HEK293 (cell line): ENCODE measurements at regions not wholly inside any gene's neighbourhood (a gene's known extent, or its start where the extent isn't known, plus 50 kb on each side); places are given as distances from the start of the nearest gene placed in this dataset.

Source experiments
- CTCF ChIP-seq: fragments of 450-650 bp; formaldehyde crosslinking; IDR thresholded peaks from 2 replicates; pipeline ENCODE4 v1.5.1; 2016; ENCODE audit warnings: missing biosample characterization, missing genetic modification characterization
- ZNF121 ChIP-seq: fragments of 450-650 bp; formaldehyde crosslinking; IDR thresholded peaks from 2 replicates; pipeline ENCODE4 v1.5.1; 2016; ENCODE audit warnings: missing biosample characterization, missing genetic modification characterization

DNA sequence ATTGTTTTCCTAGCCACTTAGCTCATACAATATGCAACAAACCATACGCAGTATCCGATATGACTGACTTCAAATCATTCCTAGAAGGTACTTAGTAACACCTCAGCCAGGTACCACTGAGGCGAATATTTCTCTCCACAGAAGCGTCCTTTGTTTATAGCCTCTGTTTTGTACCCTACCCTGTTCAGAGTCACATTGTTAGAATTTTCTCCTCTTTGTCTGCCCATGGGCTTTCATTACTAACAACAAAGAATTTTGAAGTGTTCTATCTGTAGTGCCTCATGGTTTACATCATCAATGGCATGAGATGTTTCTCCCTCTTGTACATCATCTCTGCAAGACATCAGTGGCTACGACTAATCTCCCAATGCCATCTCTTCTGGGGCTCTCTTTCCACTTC lies 212.4 kb upstream of the GLI3 start:
- TF ChIP-seq CTCF, result no peak
- no peak for TF ChIP-seq ZNF121
